ENCODE measurements at regions not wholly inside any gene's neighbourhood (a gene's known extent, or its start where the extent isn't known, plus 50 kb on each side); places are given as distances from the start of the nearest gene placed in this dataset.
A peak's percentile ranks its signal among the peaks of the same experiment; 100 is the strongest.
"Not testable (repeated sequence)": the region's sequence is repeated elsewhere in the genome, so short reads cannot be mapped to it uniquely, and the experiment has no call there.

- DNase-seq = not testable (repeated sequence)
These were observed 157.8 kb upstream of the PPP1R3A start for GRCh38 chr7:114076392-114077157.

DNA sequence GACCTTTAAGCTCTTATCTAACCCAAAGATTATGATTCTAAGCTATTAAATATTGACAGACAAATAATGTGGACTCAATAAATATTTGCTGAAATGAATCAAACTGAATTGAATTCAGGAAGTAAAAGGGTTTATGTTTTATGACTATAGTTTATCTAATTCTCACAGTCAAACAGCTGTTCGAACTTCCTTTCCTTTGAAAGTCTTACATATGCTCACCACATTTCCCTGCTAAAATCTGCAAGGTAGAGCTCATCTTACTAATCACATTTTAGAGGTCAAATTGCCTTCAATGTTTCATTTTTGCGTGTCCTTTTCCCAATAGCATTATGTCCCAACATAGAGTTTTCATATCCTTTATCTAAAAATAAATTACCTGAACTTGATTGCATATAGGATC is 154.9 kb upstream of the PPP1R3A start:
- DNase-seq = no peak

DNA sequence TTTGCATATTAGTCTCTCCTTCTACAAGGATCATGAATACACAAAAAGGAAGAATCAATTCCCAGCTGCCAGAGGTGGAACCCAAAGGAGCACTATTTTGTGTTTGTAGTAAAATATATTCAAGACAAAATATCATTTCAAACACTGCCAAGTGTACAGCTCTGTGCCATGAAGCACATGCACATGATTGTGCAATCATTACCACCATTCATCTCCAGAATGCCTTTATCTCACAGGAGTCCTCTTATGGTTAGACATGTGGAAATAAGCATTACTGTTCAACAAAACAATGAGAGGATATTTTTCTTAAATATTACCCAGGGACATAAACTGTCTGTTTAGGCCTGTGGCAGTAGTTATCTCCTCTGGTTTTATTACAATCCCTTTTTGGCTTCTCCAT is 151.4 kb upstream of the PPP1R3A start:
- DNase-seq = no peak

DNA sequence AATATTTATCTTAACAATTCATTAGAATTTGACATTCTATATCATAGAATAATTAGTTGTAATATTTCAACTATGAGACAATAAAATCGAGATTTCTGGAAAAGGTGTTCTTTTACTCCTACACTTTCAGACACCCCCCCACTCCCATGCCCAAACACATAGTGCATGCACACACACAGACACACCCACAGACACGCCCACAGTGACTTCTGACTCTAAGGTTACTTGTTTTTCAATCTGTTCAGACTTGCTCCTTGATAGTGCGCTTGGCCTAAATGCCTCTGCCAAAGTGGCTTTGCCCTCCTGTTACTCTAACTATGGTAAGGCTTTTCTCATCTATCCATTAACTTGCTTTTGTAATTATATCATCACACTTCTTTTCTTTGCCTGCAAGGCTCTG is 144.0 kb upstream of the PPP1R3A start:
- DNase-seq = no peak

- no peak for DNase-seq
These were observed 133.1 kb upstream of the PPP1R3A start for GRCh38 chr7:114051871-114052331.

DNA sequence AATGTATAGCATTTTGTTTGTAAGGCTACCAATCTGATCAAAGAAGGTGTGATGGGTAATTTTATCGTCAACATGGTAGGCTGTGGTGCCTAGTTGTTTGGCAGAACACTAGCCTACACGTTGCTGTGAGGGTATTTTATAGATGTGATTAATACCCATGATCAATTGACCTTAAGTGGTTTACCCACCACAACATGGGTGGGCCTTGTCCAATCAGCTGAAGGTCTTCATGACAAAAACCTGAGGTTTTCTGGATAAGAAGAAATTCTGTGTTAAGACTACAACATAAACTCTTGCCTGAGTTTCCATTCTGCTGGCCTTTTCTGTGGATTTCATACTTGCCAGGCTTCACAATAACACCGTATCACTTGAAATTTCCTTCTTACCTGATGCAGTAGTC is 131.8 kb upstream of the PPP1R3A start:
- no peak for DNase-seq

DNA sequence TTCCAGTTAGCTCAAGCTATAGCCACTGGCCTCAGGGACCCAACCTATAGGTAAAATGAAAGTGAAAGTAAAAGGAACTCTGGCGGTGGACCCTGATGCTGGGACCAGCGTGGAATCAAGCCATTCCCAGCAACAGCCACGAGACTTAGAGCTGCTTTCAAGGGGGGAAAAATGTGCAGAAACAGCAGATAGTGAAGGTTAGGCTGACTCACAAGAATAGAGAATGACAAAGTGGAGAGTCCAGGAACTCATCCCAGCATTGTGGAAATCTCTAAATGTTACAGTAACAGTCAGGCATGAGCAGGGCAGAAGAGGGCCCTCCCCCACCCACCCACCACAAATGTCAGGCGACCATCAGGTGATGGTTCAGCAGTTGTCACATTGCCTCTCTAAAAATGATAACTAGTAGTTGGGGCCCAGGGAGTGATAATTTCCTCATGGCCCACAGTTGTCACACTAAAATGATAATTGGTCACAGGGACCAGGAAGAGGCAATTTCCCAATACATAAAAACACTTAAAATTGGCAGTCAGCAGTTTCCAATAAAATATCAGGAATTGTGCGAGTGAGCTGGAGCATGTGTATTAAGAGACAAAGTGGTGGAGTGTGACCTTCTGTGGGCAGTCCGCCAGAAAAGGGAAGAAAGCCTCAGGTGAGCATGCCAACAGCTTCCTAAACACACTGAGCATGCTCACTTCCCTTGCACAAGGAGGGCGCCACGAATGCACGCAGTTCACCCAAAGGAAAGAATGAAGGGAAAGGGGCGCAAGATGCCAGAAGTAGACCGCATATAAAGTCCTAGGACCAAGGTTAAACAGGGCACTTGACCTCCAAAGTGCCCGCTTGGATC is 129.8 kb upstream of the PPP1R3A start:
- peak; percentile 38 for DNase-seq

DNA sequence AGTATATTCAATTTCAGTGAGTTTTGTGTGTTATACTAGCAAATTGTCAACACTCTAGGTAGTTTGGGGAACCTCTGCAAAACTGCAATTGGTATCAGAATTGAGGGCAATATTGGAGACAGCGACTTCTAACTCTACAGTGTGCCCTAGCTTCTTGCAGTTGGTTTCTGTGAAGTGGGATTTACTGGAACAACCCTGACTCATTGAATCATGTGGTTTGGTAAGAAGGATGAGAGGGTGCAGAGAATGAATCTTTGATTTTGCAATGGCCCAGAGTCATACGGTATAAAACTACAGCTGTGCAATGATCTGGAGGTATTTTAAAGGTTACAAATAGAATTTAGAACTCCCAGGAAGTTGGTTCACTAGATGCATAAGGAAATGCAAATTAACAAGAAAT is 129.1 kb upstream of the PPP1R3A start:
- DNase-seq = peak; percentile 20

DNA sequence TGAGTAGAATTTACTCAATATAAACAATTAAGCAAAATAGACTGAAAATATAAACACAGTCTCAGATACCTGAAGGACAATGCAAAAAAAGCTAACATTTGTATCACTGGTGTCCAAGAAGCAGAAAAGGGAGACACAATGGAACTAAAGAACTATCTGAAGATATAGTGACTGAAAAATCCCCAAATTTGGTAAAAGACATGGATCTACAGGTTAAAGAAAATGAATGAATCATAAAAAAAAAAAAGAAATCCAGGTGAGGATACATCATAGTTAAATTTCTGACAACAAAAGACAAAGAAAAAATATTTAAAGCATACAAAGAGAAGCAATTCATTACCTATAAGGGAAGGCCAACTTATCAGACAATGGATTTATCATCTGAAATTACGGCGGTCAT is 114.7 kb upstream of the PPP1R3A start:
- DNase-seq = no peak

DNA sequence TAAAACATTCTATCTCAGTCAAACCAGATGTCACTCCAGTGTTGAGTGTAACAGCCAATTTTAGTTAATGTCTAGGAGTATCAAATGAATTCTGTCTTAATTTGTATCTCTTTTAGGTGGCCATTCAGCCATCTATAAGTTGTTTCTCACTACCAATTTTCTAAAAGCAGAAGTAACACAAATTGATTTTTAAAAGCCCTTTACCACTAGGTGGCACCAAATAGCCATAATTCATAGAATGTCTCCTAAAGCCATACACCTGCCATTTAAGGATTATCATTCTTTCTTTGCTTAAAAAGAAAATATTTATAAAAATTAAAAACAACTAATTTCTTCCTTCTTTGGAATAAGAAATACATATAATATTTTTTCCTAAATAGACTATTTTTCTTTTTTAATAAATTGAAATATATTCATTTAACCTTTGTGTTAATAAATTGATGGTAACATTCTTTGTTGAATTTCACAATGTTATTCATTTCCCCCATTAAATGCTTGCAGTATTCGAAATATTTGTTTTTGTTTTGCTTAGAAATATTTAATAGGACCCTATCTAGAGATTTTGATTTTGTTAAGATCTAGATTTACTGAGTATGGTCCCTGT is 107.8 kb upstream of the PPP1R3A start:
- DNase-seq = peak; percentile 70

DNA sequence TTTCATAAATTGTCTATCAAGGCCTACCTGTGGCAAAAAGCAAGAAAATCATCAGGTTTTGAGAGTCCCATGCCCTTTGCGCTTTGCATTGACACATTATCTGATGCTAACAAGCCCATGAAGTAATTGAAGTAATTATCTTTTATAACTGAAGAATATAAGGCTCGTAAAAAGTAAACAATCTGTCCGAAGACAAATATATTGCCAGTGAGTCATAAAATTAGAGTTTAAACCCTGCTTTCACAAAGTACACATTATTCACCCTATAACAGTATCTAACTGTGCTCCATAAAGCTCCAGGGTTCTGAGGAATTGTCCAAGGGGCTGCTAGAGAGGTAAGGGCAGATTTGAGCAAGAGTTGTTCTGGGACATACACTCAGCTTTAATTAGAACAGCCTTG is 102.3 kb upstream of the PPP1R3A start:
- DNase-seq = no peak

- DNase-seq = no peak
These were observed 89.9 kb upstream of the PPP1R3A start for GRCh38 chr7:114008696-114009095.

- DNase-seq = no peak
These were observed 88.6 kb upstream of the PPP1R3A start for GRCh38 chr7:114007386-114007785.

GRCh38 chr7:113998934-113999333 is 80.1 kb upstream of the PPP1R3A start:
- DNase-seq = no peak

- no peak for DNase-seq
These were observed 77.6 kb upstream of the PPP1R3A start for GRCh38 chr7:113996405-113996804.

DNA sequence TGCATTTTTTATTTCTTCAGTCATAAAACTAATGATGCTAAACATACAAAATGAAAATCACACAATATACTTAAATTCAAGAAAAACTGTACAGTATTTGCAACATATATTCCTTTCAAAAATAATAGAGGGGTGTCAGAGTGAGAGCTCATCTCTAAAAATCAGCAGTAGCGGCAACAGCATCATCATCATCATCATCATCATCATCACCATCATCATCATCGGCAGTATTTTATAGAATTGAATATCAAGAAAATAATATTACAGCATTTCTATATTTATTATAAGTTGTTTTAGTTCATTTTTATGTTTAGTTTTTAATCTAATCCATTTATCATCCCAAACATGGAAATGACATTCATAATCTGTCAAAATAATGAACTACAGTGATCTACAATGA is 67.4 kb upstream of the PPP1R3A start:
- no peak for DNase-seq

DNA sequence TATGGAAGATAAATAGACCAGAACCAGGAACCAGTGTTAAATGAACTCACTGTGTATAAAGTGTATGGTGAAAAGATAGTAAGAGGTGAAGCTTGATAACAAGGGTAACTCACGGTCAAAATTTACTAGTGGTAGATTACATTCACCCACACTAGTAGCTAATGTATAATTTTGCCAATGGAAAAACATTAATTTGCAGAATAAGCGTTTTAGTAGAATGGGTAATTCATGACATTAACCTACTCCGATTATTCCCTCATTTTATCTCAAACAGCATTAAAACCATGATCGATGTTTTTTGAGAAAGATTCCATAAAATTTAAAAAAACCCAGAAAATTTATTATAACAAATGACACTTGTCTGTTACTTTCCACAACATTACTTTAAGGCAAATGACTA is 57.7 kb upstream of the PPP1R3A start:
- no peak for DNase-seq

DNA sequence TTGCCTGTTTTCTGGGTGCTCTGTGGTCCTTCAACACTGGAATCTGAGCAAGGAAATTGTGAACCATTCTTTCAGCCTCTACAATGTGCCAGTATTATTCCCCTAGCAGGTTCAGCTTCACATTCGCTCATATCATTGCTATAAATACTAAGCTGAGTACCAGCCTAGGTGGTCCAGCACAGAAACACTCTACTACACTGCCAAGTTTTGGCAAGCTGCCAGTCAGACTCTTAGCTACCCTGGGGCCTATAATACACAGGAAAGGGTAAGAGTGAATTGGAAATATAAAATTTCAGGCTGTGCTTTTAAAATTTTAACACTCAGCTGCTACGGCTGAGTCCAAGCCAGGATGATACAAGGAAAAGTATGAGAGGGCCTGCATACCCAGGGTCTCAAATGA is 49.9 kb upstream of the PPP1R3A start:
- no peak for DNase-seq

All from CD4-positive, alpha-beta T cell treated with Interleukin-21 for 1 hour (primary cell).